ENCODE measurements at regions not wholly inside any gene's neighbourhood (a gene's known extent, or its start where the extent isn't known, plus 50 kb on each side); places are given as distances from the start of the nearest gene placed in this dataset.

DNA sequence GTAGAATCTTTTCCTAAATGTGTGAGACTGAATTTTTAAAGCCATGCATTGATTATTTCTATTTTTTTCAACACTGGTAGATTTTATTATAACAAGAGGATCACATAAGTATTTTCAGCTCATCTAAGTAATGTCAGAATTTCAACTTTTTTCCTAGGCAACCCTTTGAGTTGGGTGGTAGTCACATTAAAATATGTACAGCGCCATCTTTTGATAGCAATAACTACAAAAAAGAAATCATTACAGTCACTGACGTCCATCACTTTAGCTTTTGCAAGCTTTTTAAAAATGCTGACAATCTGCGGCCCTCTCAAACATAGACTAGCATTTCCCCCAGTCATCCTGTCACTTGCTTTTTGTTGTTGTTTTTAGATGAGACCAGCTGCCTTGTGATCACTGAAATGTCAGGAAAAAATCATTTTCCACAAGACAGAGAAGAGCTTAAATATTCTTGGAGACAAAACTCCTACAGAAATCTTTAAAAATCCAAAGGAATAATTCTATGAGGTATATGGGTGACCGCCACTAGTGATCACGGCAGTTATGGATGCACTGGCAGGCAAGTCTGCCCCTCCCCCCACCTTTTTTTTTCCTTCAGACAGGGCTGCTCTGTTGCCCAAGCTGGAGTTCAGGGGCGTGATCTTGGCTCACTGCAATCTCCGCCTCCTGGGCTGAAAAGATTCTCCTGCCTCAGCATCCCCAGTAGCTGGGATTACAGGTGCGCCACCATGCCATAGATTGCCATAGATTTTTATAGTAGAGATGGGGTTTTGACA is 384.0 kb upstream of the KCNMB2 start:
- no peak for DNase-seq

DNA sequence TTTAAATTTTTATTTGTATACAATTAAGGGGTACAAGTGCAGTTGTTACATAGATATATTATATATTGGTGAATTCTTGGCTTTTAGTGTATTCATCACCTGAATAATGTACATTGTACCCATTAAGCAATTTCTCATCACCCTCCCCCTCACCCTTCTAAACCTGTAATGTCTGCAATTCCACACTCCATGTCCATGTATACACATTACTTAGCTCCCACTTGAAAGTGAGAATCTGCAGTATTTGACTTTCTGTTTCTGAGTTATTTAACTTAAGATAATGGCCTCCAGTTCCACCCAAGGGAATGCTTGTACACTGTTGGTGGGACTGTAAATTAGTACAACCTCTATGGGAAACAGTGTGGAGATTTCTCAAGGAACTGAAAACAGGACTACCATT is 383.2 kb upstream of the KCNMB2 start:
- no peak for DNase-seq

DNA sequence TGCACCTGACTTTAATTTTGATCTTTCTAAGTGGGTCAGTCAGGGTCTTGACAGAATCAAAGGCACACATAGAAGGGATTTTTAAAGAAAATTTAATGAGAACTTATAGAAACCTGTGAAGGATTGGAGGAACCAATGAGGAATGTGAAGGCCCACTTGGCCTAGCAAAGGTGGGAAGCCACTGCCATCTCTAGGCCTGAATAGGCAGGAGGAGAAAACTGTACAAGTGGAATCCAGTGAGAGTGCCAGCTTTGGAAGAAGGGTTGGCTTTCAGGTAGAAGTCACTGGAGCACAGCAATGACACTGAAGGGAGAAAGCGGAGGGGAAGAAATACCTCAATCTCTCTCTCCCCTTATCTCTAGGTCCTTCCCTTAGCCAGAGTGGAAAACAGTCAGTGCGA is 380.7 kb upstream of the KCNMB2 start:
- no peak for DNase-seq

DNA sequence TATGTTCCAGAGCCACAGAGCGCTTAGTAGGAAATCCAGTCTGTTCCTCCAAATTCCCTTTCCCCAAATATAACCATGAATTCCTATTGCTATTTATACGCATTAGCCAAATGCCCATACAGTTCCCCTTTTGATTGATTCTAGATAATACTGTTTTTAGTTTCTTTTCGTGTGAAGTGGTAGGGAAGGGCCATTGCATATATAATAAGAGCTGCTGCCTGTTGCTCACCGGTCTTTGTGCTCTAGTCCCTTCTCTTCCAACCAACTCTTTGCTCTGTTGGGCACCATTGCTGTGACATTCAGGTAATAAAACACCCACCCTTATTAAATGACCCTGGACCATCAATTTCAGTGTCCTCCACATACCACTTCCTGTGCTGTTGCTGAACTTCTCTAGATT is 379.9 kb upstream of the KCNMB2 start:
- no peak for DNase-seq

DNA sequence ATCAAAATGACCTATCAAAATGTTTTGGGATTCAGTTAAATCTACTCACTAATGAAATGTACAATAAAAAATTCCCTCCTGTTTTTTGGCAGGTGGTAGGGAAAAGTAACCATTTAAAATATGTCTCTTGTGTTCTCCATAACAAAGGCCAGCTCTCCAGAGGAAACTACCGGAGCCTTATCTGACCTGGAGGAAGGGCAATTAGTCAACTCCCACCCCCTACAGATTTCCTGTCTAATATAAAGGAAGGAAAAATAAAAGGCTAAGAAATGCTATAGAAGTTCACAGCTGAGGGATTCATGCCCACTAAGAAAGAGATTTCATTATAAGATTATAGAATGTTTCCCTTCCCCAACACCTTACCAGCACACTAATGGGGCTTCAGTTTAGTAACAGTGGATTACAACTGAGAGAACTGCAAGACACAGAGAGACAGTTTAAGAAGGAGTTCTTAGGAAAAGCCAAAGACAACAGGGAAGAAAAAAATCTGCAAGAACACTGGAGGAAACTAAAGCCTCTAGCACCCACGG is 376.5 kb upstream of the KCNMB2 start:
- no peak for DNase-seq

DNA sequence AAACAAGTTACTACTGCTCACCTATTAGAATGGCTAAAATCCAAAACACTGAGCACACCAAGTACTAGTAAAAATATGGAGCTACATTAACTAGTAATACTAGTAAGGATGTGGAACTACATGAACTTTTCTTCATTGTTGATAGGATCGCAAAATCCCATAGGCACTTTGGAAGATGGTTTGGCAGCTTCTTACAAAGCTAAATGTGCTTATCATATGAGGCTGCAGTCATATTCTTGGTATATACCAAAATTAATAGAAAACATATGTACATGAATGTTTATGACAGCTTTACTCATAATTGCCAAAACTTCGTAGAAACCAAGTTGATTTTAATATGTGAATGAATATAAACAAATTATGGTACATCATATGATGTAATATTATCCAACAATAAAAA is 366.8 kb upstream of the KCNMB2 start:
- DNase-seq, result no peak

DNA sequence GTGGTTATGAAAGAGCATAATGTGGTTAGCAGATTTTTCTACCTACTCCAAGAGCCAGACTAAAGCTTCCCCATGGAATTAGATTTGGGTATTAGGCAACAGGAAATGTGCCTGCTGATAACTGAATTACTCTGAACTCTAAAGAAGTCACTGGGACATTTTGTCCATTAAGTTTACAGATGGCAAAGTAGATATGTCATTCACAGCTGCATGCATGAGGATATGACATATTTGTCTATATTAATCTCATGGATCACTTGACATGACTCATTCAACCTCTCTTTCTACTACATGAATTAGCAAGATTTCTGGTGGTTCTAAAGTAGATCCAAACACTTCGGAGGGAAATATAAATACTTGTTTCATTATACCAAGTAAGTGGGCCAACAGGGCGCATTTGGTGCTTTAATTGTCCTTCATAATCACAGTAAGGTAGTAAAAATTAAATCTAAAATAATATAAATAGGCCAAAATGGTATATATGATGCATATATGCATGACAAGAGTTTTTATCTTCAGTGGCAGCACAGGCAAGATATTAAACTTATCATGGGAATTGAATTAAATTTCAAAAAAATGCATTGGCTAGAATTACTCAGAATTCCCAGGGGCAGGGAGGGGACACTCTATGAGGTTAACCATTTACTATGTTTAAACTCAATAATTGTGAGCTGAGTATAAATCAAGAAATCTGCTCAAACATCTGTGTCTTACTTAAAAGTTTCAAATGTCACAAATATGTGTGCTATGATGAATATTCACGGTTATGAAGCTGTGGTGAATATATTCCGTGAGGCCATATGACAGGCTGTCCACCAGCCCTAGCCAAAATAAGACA is 365.3 kb upstream of the KCNMB2 start:
- no peak for DNase-seq

DNA sequence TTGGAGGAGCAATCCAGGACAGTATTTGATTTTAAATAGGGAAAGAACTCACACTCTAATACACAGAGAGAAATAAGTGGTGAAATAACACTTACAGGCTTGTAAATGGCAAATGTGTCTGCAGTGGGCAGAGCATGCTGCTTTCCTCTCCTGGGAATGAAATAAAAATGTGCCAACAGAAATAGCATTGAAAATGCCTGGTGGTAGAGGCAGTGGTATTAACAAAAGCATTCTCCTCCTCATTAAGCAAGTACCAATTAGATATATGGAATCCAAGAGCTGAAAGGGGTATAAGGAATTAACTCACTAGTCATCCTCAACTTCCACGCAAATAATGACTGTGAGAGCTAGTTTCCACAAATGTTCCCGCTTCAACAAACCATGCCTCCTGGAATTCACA is 364.1 kb upstream of the KCNMB2 start:
- no peak for DNase-seq

DNA sequence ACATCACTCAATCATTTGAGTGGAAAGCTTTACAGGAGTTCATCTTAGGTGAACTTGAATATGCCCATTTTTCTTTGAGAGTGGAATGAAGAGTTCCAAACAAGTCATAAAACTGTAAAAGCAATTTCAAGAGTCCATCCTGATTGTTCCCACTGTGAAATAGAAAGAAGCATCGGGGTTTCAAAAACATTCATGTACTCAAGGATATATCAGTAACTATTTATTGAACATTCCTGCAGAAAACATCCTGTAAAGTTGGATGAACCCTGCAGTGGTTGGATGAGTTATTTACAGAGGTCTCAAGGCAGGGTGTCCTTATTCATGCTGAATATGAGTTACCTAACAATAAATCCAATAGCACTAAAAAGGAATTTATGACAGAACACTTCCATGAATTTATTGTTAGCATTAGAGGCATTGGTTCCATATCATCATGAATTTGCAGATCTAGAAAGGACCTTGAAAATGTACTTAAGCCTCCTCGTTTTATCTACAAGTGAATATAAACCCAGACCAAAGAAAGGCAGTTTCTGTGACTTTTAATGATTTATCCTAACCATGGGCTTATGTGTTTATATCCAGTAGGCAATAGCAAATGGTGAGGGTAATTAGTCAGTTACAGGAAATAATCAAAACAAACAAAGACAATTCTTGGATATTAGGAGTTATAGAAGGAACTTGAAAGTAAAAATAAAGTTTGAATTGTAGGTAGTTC is 361.9 kb upstream of the KCNMB2 start:
- no peak for DNase-seq

DNA sequence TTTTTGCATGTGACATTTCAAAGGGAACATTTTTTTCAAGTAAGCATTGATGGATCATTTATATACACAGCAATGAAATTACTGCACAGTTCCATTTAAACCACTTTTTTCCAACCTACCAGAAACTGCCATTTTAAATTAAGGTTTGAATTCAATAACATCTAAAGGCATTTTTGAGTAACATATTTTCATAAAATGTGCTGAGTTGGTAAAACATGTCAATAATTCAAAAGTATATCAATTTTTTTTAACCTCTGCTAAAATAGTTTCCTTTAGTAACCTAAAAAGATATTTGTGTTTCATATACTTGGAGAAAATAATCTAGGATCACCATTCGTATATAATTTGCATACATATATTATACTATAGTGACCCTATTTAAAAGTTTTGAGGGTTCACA is 355.1 kb upstream of the KCNMB2 start:
- DNase-seq, result no peak

DNA sequence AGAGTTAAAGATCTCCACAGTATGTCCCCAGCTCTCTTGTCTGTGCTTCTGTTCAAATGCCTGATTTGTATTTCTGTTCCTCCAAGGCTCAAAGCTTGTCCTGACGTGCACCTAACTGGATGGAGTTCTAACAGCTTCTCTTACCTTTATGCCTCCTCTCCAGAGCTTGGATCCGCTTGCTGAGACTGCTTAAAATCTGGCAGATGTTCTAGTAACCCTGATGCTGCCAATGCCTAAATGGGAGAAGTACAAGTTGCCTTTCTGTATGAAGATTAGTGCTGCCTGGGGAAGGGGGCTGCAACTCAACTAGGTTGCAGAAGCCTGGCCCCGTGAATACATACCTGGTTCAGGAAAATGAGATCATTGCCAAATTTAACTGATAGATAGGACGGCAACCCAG is 354.5 kb upstream of the KCNMB2 start:
- DNase-seq, result no peak

DNA sequence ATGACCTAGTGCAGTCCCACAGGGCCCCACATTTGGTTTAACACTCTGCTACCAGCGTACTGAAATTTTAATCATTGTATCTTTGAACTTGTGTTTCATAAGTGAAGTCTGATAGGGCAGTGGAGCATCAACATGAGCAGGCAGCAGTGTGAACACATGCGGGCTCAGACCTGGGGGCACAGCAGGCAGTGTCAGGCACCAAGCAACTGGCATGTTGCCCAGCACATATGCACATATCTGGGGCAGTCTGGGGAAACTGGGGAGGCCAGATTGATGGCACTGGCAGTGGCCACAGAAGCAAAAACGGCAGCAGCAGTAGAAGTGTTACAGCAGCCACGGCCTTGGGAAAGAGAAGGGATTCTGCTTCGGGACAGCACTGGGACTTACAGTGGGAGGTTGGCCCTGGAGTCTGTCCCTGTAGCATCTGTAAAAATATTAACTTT is 353.9 kb upstream of the KCNMB2 start:
- DNase-seq, result no peak

DNA sequence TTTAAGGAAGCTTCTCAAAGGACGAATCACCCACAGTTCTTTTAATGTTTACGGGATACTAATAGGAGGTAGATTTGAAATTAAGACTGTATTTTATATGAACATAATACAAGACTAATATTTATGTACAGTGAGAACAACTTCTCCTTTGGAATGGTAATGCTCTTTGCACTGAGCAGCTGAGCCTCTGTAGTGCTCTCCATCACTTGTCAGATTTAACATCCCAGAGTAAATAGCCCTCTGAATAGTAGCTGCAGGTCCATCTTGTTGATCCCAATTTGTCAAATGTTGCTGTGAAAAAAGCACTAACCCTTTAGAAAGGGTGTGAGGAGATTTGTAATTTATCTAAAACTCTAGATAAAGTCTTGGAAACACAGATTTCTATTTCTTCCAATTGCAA is 351.4 kb upstream of the KCNMB2 start:
- no peak for DNase-seq

DNA sequence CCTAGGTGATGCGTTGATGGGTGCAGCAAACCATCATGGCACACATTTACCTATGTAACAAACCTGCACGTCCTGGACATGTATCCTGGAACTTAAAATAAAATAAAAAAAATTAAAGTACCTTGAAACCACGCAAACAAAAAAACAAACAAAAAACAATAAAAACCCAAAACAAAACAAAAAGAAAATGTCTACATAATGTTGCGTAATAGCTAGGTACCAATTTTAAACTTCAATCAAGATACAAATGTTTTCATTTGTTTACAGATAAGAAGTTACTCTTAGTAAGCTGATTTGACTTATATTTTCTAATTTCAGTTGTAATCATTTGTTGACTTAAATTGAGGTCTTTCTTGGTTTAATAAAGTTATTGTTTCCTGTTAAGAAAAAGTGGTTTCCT is 349.6 kb upstream of the KCNMB2 start:
- DNase-seq, result no peak

DNA sequence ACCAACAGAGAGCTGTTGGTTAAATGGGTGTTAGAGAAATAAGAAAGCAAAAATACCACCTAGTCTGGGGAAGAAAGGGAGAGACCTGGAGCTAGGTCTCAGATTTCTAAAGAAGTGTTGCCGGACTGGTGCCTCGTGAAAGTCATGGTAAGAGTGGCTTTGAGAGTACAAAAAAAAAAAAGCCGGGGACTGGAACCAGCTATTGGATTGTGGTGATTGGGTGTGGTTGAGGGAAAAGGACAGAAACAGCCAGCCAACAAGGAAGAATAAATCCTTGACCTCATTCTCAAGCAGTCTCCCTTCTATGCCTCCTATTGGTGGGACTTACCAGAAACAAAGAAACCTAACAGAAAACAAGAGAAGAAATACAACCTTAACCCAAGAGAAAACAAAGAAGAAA is 346.4 kb upstream of the KCNMB2 start:
- no peak for DNase-seq

DNA sequence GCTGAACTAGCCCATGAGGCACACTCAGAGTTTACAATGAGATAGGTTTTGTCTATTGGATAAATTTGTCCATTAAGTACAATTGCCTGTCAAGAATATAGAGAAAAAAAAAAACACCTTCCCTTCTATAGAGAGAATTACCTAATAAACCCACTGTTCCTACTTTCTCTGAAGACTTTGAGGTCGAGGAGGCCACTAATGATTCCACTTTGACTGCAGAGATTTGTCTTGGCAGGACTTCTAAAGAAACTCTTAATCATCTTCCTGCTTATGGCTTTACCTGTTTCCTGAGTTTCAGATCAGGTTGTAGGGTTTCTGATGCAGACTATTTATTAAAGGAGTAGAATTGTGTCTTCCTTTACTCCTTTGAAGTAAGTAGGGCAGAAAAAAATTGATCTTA is 342.4 kb upstream of the KCNMB2 start:
- no peak for DNase-seq

DNA sequence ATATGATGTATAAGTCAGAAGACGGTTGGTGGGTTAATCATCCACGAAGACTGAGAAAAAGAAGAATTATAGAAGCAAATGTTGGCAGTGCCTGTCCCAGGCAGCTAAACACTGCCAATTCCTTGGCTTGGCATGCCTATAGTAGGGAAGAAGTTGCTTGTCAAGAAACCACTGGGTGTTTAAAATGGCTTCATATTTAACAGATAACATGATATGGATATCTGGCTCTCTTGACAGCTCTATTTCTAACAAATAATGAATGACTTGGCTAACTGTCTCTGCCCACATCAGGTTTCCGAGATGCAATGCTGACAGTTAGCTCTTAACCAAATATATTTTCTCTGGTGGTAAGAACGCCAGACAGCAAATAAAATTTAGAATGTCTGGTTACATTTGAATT is 341.7 kb upstream of the KCNMB2 start:
- DNase-seq, result no peak

DNA sequence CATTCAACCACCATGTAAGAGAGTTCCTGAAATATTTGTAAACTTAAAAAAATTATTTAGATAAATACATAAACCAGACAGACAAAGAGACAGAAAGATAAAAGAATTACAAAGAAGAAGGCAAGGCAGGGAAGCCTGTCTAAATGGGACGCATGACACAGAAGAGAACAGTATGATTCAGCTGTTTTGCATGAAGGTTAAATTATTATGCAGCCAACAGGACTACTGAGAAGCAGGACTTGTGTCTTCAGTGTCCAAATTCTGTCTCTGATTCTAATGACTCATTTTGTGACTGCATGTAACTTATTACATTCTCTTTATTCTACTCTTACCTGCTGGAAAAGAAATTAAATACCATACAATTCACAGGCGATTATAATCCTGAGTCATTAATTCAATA is 340.4 kb upstream of the KCNMB2 start:
- DNase-seq, result no peak

DNA sequence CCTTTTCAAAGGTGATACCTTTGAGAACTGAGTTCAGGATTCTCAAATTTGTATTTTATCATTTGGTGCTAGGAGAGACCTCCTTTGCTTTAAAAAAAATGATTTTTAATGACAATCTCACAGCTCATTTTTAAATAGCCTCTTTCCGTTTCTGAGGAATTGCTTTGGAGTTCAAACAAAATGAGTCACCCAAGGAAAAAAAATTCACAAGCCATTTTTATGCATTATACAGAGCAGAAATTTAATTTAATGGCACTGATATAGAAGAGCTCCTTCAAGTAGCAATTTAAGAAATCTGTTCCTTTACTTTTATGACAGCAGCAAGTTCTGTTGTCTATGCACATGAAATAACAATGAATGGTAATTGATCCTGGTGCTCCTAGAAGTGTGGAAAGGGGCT is 337.9 kb upstream of the KCNMB2 start:
- no peak for DNase-seq

DNA sequence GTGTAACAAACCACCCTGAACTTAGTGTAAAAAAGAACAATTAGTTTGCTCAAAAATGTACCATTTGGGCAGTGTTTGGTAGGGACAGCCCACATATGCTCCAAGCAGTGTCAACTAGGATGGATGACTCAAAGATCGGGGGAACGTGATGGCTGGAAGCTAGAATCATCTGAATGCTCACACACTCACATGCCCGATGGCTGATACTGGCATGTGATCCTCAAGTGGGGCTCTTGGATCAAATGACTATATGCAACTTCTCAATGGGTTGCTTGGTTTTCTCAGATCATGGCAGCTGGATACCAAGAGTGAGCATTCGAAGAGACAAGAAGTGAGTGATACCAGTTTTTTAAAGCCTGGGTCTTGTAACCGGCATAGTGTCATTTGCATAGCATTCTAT is 335.9 kb upstream of the KCNMB2 start:
- DNase-seq, result no peak

DNA sequence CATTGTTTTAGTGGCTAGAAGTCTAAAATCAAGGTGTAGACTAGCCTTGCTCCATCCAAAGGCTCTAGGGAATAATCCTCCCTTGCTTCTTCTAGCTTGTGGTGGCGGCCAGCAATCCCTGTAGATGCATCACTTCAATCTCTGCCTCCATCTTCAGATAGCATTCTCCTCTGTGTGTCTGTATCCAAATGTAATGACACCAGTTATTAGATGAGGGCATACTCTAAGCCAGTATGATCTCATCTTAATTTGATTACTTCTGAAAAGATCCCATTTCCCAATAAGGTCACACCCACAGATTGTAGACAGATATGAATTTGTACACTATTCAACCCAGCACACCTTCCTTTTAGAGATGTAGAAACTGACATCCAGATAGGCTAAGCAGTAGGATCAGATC is 334.5 kb upstream of the KCNMB2 start:
- no peak for DNase-seq

DNA sequence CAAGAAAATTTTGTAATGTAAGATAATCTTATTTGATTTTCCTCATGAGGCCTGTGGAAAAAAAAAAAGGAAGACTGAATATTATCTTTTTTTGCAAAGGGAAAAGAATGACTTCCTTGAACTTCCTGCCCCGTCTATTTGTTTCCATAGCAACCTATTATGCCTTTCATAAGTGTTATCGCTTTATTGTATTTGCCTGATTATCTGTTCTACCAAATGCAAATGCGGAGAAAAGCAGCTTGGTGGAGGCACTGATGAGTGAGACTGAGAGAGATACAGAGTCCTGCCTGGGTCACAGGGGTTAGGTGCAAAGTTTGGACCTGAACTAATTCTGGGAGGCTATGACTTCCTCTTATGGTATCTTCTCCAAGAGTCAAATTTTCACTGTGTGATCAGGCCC is 334.0 kb upstream of the KCNMB2 start:
- DNase-seq, result no peak

DNA sequence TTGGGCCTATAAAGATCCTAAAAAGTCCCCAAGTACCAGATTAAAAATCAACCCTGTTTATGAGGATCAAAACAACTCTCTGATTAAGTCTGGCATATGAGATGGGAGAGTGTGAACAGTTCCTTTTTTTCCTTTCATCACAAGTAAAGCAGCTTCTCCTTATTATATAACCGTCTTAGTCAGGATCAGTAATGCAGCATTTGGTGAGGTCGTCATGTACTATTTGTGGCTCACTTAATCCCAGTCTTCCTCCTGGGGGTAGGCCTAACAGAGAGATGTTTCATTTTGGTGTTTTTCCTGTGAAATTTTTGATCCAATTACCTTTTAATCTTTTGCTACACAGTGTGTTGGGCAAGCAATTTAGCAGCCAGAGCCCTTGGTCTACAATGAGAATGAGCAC is 333.1 kb upstream of the KCNMB2 start:
- DNase-seq, result no peak

DNA sequence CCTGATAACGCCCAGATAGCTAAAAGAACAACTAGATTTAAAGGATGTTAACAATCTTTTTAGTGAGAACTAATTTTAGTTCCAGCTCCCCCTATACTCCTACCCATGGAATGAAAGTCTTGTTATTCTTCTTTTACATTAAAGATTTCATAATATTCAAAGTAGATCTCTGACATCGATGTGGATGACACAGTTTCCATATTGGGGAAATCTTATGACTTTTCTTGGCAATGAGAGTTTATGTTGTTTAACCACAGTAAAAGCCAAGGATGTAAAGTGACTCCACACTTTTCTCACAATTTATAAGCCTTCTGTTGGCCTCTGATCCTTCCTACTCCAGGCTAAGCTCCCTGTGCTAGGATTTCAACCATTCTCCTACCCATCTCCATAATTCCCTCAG is 332.6 kb upstream of the KCNMB2 start:
- no peak for DNase-seq
